ENCODE measurements at regions not wholly inside any gene's neighbourhood (a gene's known extent, or its start where the extent isn't known, plus 50 kb on each side); places are given as distances from the start of the nearest gene placed in this dataset.

GRCh38 chr20:58011947-58012610 is 216.4 kb downstream of the ANKRD60 start:
- no peak for DNase-seq

GRCh38 chr20:58011106-58011946 is 217.1 kb downstream of the ANKRD60 start:
- peak; percentile 14 for DNase-seq

- DNase-seq = peak; percentile 5
These were observed 217.8 kb downstream of the ANKRD60 start for GRCh38 chr20:58010666-58011065.

GRCh38 chr20:58010186-58010585 is 218.3 kb downstream of the ANKRD60 start:
- DNase-seq = no peak

GRCh38 chr20:58008866-58009265 is 219.6 kb downstream of the ANKRD60 start:
- no peak for DNase-seq

- no peak for DNase-seq
These were observed 220.0 kb downstream of the ANKRD60 start for GRCh38 chr20:58008413-58008812.

- DNase-seq = no peak
These were observed 220.5 kb downstream of the ANKRD60 start for GRCh38 chr20:58007947-58008346.

GRCh38 chr20:58006346-58007316 is 221.8 kb downstream of the ANKRD60 start:
- no peak for DNase-seq

GRCh38 chr20:58005581-58006345 is 222.7 kb downstream of the ANKRD60 start:
- no peak for DNase-seq

GRCh38 chr20:58004900-58005299 is 223.6 kb downstream of the ANKRD60 start:
- DNase-seq = no peak

GRCh38 chr20:58004146-58004545 is 224.3 kb downstream of the ANKRD60 start:
- DNase-seq = no peak

- DNase-seq = no peak
These were observed 224.9 kb downstream of the ANKRD60 start for GRCh38 chr20:58003525-58003924.

- DNase-seq = no peak
These were observed 225.6 kb downstream of the ANKRD60 start for GRCh38 chr20:58002901-58003300.

- no peak for DNase-seq
These were observed 226.5 kb downstream of the ANKRD60 start for GRCh38 chr20:58001946-58002345.

- no peak for DNase-seq
These were observed 227.1 kb downstream of the ANKRD60 start for GRCh38 chr20:58001381-58001780.

- DNase-seq = no peak
These were observed 227.6 kb downstream of the ANKRD60 start for GRCh38 chr20:58000861-58001260.

- DNase-seq = no peak
These were observed 228.9 kb downstream of the ANKRD60 start for GRCh38 chr20:57999465-58000111.

GRCh38 chr20:57998981-57999464 is 229.4 kb downstream of the ANKRD60 start:
- no peak for DNase-seq

GRCh38 chr20:57998276-57998675 is 230.2 kb downstream of the ANKRD60 start:
- no peak for DNase-seq

GRCh38 chr20:57996936-57997890 is 231.2 kb downstream of the ANKRD60 start:
- no peak for DNase-seq

Data from stimulated activated CD8-positive, alpha-beta memory T cell treated with anti-CD3 and anti-CD28 coated beads, Interleukin-4, amount 100 ng/mL, for 48 hours (primary cell).